ENCODE measurements at regions not wholly inside any gene's neighbourhood (a gene's known extent, or its start where the extent isn't known, plus 50 kb on each side); places are given as distances from the start of the nearest gene placed in this dataset.

GRCh38 chr2:9141706-9142460, 64.7 kb upstream of the ASAP2 start (continued):
- TF ChIP-seq ZNF318 (CRISPR knock-in tag; IDR thresholded peaks at IDR 0.05) (no peak), TOE1 (CRISPR knock-in tag; IDR thresholded peaks at IDR 0.05) (no peak)

- POLR2A ChIA-PET: interaction anchor here (2.0 kb wide), 1 partner anchor 26 kb away, joined by 6 read pairs; no protein-coding TSS in a partner anchor
- FAIRE-seq: no peak
- ATAC-seq: no peak
Observed at GRCh38 chr2:9141091-9141667, 65.4 kb upstream of the ASAP2 start.

More at GRCh38 chr2:9141091-9141667, 65.4 kb upstream of the ASAP2 start:
- Histone ChIP-seq H2AFZ (ENCODE audit: low read length) (no peak overlapping the region), H3K4me3 (replicated peaks in 1 of 3; ENCODE audit: insufficient read depth in 1 of 3, low read depth in 2 of 3, low read length in 3 of 3) (no peak overlapping the region), H3K9me3 (ENCODE audit: low read length) (no peaks in the 10 kb centered on the region), H4K20me1 (ENCODE audit: insufficient read depth, low read length) (no peaks in the 10 kb centered on the region), H3K79me2 (ENCODE audit: insufficient read depth, low read length) (no peaks in the 10 kb centered on the region), H3K4me2 (ENCODE audit: low read depth, low read length) (no peak overlapping the region), H3K27ac (ENCODE audit: extremely low read length, insufficient read depth, low read length) (no peak overlapping the region), H3K9ac (ENCODE audit: insufficient read depth, low read depth, low read length) (no peak overlapping the region), H3K36me3 (replicated peaks in 1 of 2; ENCODE audit: control insufficient read depth in 1 of 2, insufficient read depth in 2 of 2, low read length in 2 of 2) (no peaks in the 10 kb centered on the region), H3K4me1 (ENCODE audit: insufficient read depth, low read length) (peaks cover 53% of the 10 kb centered on the region), H3K27me3 (ENCODE audit: control insufficient read depth in 1 of 2, insufficient read depth in 2 of 2, low read length in 2 of 2) (peaks cover 3 to 20% of the 10 kb centered on the region in 2 experiments; a peak in 3 of 5 replicates)
- no peak for DNase-seq (ENCODE audit: low spot score)
- CTCF ChIA-PET (ENCODE audit: low intra/inter-chr PET ratio, low total read pairs): interaction anchor here (2.2 kb wide), 1 partner anchor 192 kb away, joined by 14 read pairs; no protein-coding TSS in a partner anchor
- in situ Hi-C loops (cut with HindIII; ENCODE audit: extremely low pct_ligation_motif_present, low pct_unique_long_range_greater_than_20kb): loop anchor here (10.0 kb wide), 4 partner anchors 64 to 294 kb away; partner anchors contain the start of gene ASAP2
- intact Hi-C loops (cut with micrococcal nuclease; ENCODE audit: unreplicated experiment): no loop called here
- TF ChIP-seq ZNF768 (CRISPR knock-in tag; IDR thresholded peaks at IDR 0.05) (peak; percentile 90), HBP1 (CRISPR knock-in tag; IDR thresholded peaks at IDR 0.05; ENCODE audit: low read depth) (no peak), KLF13 (CRISPR knock-in tag; IDR thresholded peaks at IDR 0.05) (no peak), SYNCRIP (IDR thresholded peaks at IDR 0.05; ENCODE audit: insufficient read depth, low read depth, low read length) (no peak), DNMT1 (CRISPR knock-in tag; IDR thresholded peaks at IDR 0.05) (no peak), ZNF550 (CRISPR knock-in tag; IDR thresholded peaks at IDR 0.05; ENCODE audit: borderline replicate concordance) (no peak), ZNF460 (CRISPR knock-in tag; IDR thresholded peaks at IDR 0.05; ENCODE audit: borderline replicate concordance) (no peak), MAFG (CRISPR knock-in tag; IDR thresholded peaks at IDR 0.05) (no peak)
- no TSS peak for BruUV-seq (replicated peaks)
- 53% methylated on average over 6 of the region's 6 CpGs for WGBS (ENCODE audit: low lambda C conversion rate)

Measured in HepG2 (cell line).